HG03095 (cell line): ENCODE measurements at regions not wholly inside any gene's neighbourhood (a gene's known extent, or its start where the extent isn't known, plus 50 kb on each side); places are given as distances from the start of the nearest gene placed in this dataset.

Experiments
- ATAC-seq: cut with Tn5 transposase; IDR thresholded peaks from one replicate; pipeline ENCODE4 v1.9.1; 2021; ENCODE audit warnings: moderate library complexity; ENCODE audit not compliant: unreplicated experiment

- no peak for ATAC-seq
Observed at GRCh38 chr13:38518328-38518727, 168.5 kb upstream of the FREM2 start.

- no peak for ATAC-seq
Observed at GRCh38 chr13:38519229-38519911, 167.5 kb upstream of the FREM2 start.

GRCh38 chr13:38520041-38520440, 166.8 kb upstream of the FREM2 start:
- ATAC-seq: no peak

- no peak for ATAC-seq
Observed at GRCh38 chr13:38527140-38527539, 159.7 kb upstream of the FREM2 start.

- ATAC-seq: no peak
Observed at GRCh38 chr13:38528986-38529385, 157.9 kb upstream of the FREM2 start.

- no peak for ATAC-seq
Observed at GRCh38 chr13:38530492-38530891, 156.4 kb upstream of the FREM2 start.

- no peak for ATAC-seq
Observed at GRCh38 chr13:38535261-38535660, 151.6 kb upstream of the FREM2 start.

GRCh38 chr13:38537051-38537450, 149.8 kb upstream of the FREM2 start:
- ATAC-seq: no peak

GRCh38 chr13:38538422-38538821, 148.5 kb upstream of the FREM2 start:
- ATAC-seq: no peak

- ATAC-seq: no peak
Observed at GRCh38 chr13:38539632-38540031, 147.2 kb upstream of the FREM2 start.

GRCh38 chr13:38542601-38543000, 144.3 kb upstream of the FREM2 start:
- no peak for ATAC-seq

GRCh38 chr13:38543561-38543960, 143.3 kb upstream of the FREM2 start:
- no peak for ATAC-seq

GRCh38 chr13:38563739-38564138, 123.1 kb upstream of the FREM2 start:
- ATAC-seq: no peak

- ATAC-seq: no peak
Observed at GRCh38 chr13:38564256-38565150, 122.4 kb upstream of the FREM2 start.

GRCh38 chr13:38566023-38566422, 120.9 kb upstream of the FREM2 start:
- no peak for ATAC-seq

GRCh38 chr13:38566519-38566918, 120.4 kb upstream of the FREM2 start:
- no peak for ATAC-seq

GRCh38 chr13:38570706-38571105, 116.2 kb upstream of the FREM2 start:
- no peak for ATAC-seq

- no peak for ATAC-seq
Observed at GRCh38 chr13:38575427-38575826, 111.5 kb upstream of the FREM2 start.

GRCh38 chr13:38577048-38577447, 109.8 kb upstream of the FREM2 start:
- no peak for ATAC-seq

- ATAC-seq: peak; percentile 69
Observed at GRCh38 chr13:38582133-38582532, 104.7 kb upstream of the FREM2 start.

GRCh38 chr13:38590230-38590629, 96.6 kb upstream of the FREM2 start:
- no peak for ATAC-seq

GRCh38 chr13:38590796-38591507, 95.9 kb upstream of the FREM2 start:
- ATAC-seq: no peak
